WTC11 (cell line): ENCODE measurements at regions not wholly inside any gene's neighbourhood (a gene's known extent, or its start where the extent isn't known, plus 50 kb on each side); places are given as distances from the start of the nearest gene placed in this dataset.

Experiments
- ATAC-seq: fragments of 200-7000 bp; cut with Tn5 transposase; 2 replicates; pipeline ENCODE4 v1.10.0; 2021; ENCODE audit warnings: mild to moderate bottlenecking, moderate library complexity
- CTCF ChIA-PET: fragments of 300-600 bp; sonication (Branson Sonifier 250); formaldehyde crosslinking; loops from one replicate; lab custom pipeline; 2021; ENCODE audit warnings: antibody characterized with exemption; lab: Charles Lee
- POLR2A ChIA-PET: fragments of 350-600 bp; sonication (Branson Sonifier 250); formaldehyde crosslinking; loops from one replicate; lab custom pipeline; 2021; ENCODE audit warnings: antibody characterized with exemption; lab: Charles Lee
- DNase-seq: peaks from one replicate; pipeline ENCODE4 v3.0.0; 2021; ENCODE audit warnings: low spot score
- H3K27ac Mint-ChIP-seq: 2 replicates; pipeline ENCODE4 v1.8.0; 2021; ENCODE audit warnings: mixed read lengths
- H3K27me3 Mint-ChIP-seq: 2 replicates; pipeline ENCODE4 v1.8.0; 2021; ENCODE audit warnings: low read depth, mild to moderate bottlenecking, moderate library complexity, mixed read lengths
- H3K36me3 Mint-ChIP-seq: 2 replicates; pipeline ENCODE4 v1.8.0; 2021; ENCODE audit warnings: mixed read lengths
- H3K4me1 Mint-ChIP-seq: 2 replicates; pipeline ENCODE4 v1.8.0; 2022; ENCODE audit warnings: mixed read lengths
- H3K4me3 Mint-ChIP-seq: 2 replicates; pipeline ENCODE4 v1.8.0; 2021; ENCODE audit warnings: mild to moderate bottlenecking, moderate library complexity, mixed read lengths
- H3K9me3 Mint-ChIP-seq: 2 replicates; pipeline ENCODE4 v1.8.0; 2021; ENCODE audit warnings: mixed read lengths
- AR ChIP-seq: fragments of 250-450 bp; sonication (Bioruptor Pico); IDR thresholded peaks from 2 replicates; pipeline ENCODE4 v1.9.0; 2021; ENCODE audit warnings: mild to moderate bottlenecking
- CDX4 ChIP-seq: fragments of 250-450 bp; sonication (Bioruptor Pico); IDR thresholded peaks from 2 replicates; pipeline ENCODE4 v1.9.0; 2021; ENCODE audit warnings: moderate library complexity, mild to moderate bottlenecking, inconsistent platforms, borderline replicate concordance
- EMX1 ChIP-seq: fragments of 250-450 bp; sonication (Bioruptor Pico); IDR thresholded peaks from 2 replicates; pipeline ENCODE4 v1.8.0; 2021; ENCODE audit warnings: mild to moderate bottlenecking
- ERG ChIP-seq: fragments of 250-450 bp; sonication (Bioruptor Pico); IDR thresholded peaks from 2 replicates; pipeline ENCODE4 v1.8.0; 2021; ENCODE audit warnings: mild to moderate bottlenecking
- ETV6 ChIP-seq: sonication (generic); formaldehyde crosslinking; IDR thresholded peaks from 2 replicates; pipeline ENCODE4 v1.8.1; 2022; ENCODE audit warnings: mild to moderate bottlenecking, missing genetic modification reagents
- HMGA2 ChIP-seq: fragments of 250-450 bp; sonication (Bioruptor Pico); IDR thresholded peaks from 2 replicates; pipeline ENCODE4 v1.4.0; 2021; ENCODE audit warnings: mild to moderate bottlenecking, moderate library complexity
- HMGXB4 ChIP-seq: sonication (generic); formaldehyde crosslinking; IDR thresholded peaks from 2 replicates; pipeline ENCODE4 v1.8.1; 2023; ENCODE audit warnings: mild to moderate bottlenecking, moderate library complexity, missing genetic modification reagents
- IRF2 ChIP-seq: sonication (generic); formaldehyde crosslinking; IDR thresholded peaks from 2 replicates; pipeline ENCODE4 v1.8.0; 2022; ENCODE audit warnings: low read depth, missing genetic modification reagents, borderline replicate concordance
- SOX15 ChIP-seq: fragments of 250-450 bp; sonication (Bioruptor Pico); IDR thresholded peaks from 2 replicates; pipeline ENCODE4 v1.9.0; 2021; ENCODE audit warnings: mild to moderate bottlenecking
- TEAD4 ChIP-seq: sonication (generic); formaldehyde crosslinking; IDR thresholded peaks from 2 replicates; pipeline ENCODE4 v1.8.0; 2022; ENCODE audit warnings: mild to moderate bottlenecking, missing genetic modification reagents
- USF1 ChIP-seq: sonication (generic); formaldehyde crosslinking; IDR thresholded peaks from 2 replicates; pipeline ENCODE4 v1.8.0; 2022; ENCODE audit warnings: mild to moderate bottlenecking, missing genetic modification reagents
- ZBTB21 ChIP-seq: sonication (generic); formaldehyde crosslinking; IDR thresholded peaks from 2 replicates; pipeline ENCODE4 v1.8.1; 2023; ENCODE audit warnings: mild to moderate bottlenecking, missing genetic modification reagents, borderline replicate concordance
- ZNF121 ChIP-seq: sonication (generic); formaldehyde crosslinking; IDR thresholded peaks from 2 replicates; pipeline ENCODE4 v1.8.0; 2023; ENCODE audit warnings: missing genetic modification reagents
- ZNF396 ChIP-seq: fragments of 250-450 bp; sonication (Bioruptor Pico); IDR thresholded peaks from 2 replicates; pipeline ENCODE4 v1.8.0; 2021; ENCODE audit warnings: mild to moderate bottlenecking, moderate library complexity, borderline replicate concordance
- ZNF532 ChIP-seq: fragments of 250-450 bp; sonication (Bioruptor Pico); IDR thresholded peaks from 2 replicates; pipeline ENCODE4 v1.9.0; 2021; ENCODE audit warnings: mild to moderate bottlenecking, borderline replicate concordance
- TF ChIP-seq, protein P1 (sequence below): sonication (generic); formaldehyde crosslinking; conservative IDR thresholded peaks from 2 replicates; pipeline ENCODE4 v1.8.1; 2023; ENCODE audit warnings: mild to moderate bottlenecking, low read depth, missing genetic modification reagents, moderate library complexity
- TF ChIP-seq, protein P2 (sequence below): sonication (generic); formaldehyde crosslinking; IDR thresholded peaks from 2 replicates; pipeline ENCODE4 v1.8.1; 2023; ENCODE audit warnings: mild to moderate bottlenecking, missing genetic modification reagents

GRCh38 chr2:58377181-58377580 lies 136.1 kb upstream of the FANCL start (continued):
- no peak for TF ChIP-seq ZNF532

DNA sequence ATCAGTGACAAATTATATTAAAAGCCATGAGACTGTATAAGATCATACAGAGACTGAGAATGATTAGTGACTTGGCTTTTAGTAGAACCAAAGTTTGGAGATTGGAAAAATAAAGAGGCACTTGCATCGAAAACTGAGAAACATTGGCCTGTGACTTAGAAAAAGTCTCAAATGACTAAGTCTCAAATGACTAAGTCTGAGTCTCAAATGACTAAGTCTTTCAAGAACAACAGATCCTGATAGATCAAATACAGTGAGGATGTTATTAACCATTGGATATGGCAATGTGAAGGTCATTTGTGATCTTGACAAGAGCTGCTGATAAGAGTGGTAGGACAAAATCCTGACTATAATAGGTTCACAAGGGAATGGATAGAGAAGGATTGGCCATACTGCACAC lies 135.5 kb upstream of the FANCL start:
- ChIA-PET POLR2A (no interaction called here), CTCF (interaction anchor here (1.5 kb wide), 1 partner anchor 18 kb away, joined by 5 read pairs; no protein-coding TSS in a partner anchor)
- peaks cover 23% of the 10 kb centered on the region for H3K9me3 Mint-ChIP-seq
- DNase-seq (no peak), ATAC-seq (no peak)
- H3K4me1 Mint-ChIP-seq, result peaks cover 3% of the 10 kb centered on the region; the same call in 1 of the 2 replicates
- no peaks in the 10 kb centered on the region for H3K36me3 Mint-ChIP-seq
- no peaks in the 10 kb centered on the region for H3K27me3 Mint-ChIP-seq
- H3K4me3 Mint-ChIP-seq, result no peak overlapping the region
- H3K27ac Mint-ChIP-seq, result no peak overlapping the region
- TF ChIP-seq HMGA2 (no peak), TEAD4 (CRISPR knock-in tag) (no peak), ZNF396 (CRISPR knock-in tag) (no peak), CDX4 (CRISPR knock-in tag) (no peak), EMX1 (CRISPR knock-in tag) (no peak), SOX15 (no peak), ZNF121 (CRISPR knock-in tag) (no peak), ETV6 (CRISPR knock-in tag) (no peak), ERG (CRISPR knock-in tag) (no peak), HMGXB4 (CRISPR knock-in tag) (no peak), USF1 (CRISPR knock-in tag) (no peak), ZBTB21 (CRISPR knock-in tag) (no peak), IRF2 (CRISPR knock-in tag) (no peak), AR (no peak)
- TF ChIP-seq, protein P1, sequence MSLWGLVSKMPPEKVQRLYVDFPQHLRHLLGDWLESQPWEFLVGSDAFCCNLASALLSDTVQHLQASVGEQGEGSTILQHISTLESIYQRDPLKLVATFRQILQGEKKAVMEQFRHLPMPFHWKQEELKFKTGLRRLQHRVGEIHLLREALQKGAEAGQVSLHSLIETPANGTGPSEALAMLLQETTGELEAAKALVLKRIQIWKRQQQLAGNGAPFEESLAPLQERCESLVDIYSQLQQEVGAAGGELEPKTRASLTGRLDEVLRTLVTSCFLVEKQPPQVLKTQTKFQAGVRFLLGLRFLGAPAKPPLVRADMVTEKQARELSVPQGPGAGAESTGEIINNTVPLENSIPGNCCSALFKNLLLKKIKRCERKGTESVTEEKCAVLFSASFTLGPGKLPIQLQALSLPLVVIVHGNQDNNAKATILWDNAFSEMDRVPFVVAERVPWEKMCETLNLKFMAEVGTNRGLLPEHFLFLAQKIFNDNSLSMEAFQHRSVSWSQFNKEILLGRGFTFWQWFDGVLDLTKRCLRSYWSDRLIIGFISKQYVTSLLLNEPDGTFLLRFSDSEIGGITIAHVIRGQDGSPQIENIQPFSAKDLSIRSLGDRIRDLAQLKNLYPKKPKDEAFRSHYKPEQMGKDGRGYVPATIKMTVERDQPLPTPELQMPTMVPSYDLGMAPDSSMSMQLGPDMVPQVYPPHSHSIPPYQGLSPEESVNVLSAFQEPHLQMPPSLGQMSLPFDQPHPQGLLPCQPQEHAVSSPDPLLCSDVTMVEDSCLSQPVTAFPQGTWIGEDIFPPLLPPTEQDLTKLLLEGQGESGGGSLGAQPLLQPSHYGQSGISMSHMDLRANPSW (CRISPR knock-in tag), result no peak
- TF ChIP-seq, protein P2, sequence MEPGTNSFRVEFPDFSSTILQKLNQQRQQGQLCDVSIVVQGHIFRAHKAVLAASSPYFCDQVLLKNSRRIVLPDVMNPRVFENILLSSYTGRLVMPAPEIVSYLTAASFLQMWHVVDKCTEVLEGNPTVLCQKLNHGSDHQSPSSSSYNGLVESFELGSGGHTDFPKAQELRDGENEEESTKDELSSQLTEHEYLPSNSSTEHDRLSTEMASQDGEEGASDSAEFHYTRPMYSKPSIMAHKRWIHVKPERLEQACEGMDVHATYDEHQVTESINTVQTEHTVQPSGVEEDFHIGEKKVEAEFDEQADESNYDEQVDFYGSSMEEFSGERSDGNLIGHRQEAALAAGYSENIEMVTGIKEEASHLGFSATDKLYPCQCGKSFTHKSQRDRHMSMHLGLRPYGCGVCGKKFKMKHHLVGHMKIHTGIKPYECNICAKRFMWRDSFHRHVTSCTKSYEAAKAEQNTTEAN (CRISPR knock-in tag), result no peak
